Right ventricle myocardium superior (tissue), 1 donor: ENCODE measurements at regions not wholly inside any gene's neighbourhood (a gene's known extent, or its start where the extent isn't known, plus 50 kb on each side); places are given as distances from the start of the nearest gene placed in this dataset.
"Not testable (repeated sequence)": the region's sequence is repeated elsewhere in the genome, so short reads cannot be mapped to it uniquely, and the experiment has no call there.

Source experiments
- ATAC-seq: fragments of 200-7000 bp; cut with Tn5 transposase; one replicate; pipeline ENCODE4 v1.9.1; 2020; ENCODE audit warnings: mild to moderate bottlenecking; ENCODE audit not compliant: poor library complexity
- DNase-seq: peaks from one replicate; pipeline ENCODE4 v3.0.0-alpha.2; 2020
- intact Hi-C: fragments of 100-400 bp; cut with DNase I; formaldehyde crosslinking; loops from one replicate; pipeline ENCODE4 v1.11.2; 2022
- donor health status: DM: no; HTN: yes; CAD: no; lungs with severe emphysema.

DNA sequence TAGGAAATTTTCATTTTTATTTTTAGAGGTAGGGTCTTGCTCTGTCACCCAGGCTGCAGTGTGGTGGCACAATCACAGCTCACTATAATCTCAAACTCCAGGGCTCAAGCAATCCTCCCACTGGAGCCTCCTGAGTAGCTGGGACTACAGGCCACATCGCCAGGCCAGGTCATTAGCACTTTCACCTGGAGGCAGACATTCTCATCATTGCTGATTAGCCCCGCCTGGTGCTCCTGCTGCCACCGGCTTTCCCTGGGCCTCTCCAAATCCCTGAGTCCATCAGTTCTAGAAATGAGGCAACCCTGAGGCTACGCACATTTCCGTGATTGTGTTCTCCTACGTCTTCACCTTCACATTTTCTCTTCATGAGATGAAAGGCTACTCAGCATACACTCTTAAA, 607.7 kb upstream of the NRSN1 start:
- DNase-seq = no peak
- no peak for ATAC-seq
- intact Hi-C loops = no loop called here

DNA sequence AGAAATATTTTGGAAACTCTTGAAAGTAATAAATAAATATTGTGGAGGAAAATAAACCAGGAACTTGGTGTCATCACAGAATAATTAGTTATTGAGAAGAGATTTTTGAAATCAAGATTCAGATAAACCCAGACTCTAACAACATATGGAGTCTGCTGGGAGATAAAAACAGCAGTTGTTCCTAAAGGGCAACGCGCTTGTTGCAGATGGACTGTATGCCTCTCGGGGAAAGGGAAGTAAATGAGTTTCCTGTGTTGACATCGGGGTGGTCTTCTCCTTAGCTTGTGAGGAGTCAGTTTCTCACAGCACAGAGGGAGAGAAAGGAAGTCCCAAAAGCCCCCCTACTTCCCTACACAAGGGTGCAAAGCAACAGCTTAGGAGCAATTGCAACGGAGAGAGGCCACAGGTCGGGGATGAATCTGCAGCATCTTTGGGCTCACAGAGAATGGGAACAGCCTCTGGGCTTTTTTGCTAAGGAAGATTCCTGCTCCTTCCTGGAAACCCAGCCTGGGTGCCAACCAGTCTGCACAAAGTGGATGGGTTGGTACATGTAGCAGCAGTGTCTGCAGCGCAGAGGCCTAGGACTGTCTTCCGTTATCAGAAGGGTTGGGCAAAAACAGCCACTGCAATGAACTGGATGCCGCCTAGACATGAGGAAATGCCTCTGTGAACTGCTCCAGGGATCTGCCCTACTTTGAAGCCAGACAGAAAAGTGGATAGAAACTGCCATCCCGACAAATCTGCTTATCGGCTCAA, 603.0 kb upstream of the NRSN1 start:
- DNase-seq (no peak), ATAC-seq (no peak)
- intact Hi-C loops = no loop called here

DNA sequence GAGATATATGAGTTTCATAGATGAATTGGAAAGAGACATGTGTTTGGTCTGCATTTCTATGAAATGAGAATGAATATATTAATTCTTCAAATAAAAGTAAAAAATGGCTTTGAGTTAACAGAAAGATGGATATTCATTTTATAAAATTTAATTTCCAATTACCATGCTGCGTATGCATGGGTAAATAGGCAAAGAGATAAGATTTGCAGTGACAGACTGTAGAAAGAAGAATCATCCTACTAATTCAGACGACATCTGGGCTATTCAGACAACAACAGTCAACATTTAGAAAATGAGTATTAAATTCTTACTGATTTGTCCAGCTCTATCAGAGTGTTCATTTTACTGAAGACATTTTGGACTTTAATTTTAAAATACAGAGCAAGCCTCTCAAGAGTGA, 602.2 kb upstream of the NRSN1 start:
- no peak for DNase-seq
- intact Hi-C loops = no loop called here
- ATAC-seq = no peak

DNA sequence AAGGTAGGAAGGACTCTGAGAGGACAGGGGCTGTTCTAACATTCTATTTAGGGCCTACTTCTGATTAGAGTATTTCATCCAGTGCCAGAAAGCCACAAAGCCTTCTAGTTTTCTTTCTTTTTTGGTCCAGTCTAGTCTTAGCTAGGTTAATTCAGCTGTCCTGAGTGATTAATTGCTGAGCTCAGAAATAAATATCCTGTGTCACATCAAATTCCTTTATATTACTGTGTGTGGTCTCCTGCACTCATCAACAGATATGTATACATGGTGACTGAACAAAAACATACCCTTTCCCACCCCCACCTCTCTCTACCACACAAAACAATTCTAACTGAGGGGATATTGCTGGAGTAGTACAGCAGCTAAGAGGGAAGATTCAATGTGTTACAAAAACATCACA, 601.5 kb upstream of the NRSN1 start:
- intact Hi-C loops = no loop called here
- no peak for DNase-seq
- no peak for ATAC-seq

DNA sequence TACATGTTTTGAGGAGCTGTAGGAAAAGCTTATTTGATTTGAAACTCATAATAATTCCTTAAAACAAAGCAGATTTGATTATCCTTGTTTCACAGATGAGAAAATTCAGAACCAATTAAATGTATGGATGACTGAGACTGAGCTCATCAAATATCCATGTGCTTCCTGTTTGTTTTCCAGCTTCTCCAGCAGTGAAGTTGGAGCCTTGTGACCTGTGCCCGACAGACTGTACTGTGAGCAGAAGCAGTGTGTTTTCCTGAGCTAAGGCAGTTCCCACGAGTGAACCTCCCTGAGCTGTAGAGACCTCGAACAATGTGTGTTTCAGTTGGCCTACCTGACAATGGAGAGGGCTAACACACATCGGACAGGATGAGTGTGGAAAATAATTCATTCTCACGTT, 599.5 kb upstream of the NRSN1 start:
- ATAC-seq = no peak
- intact Hi-C loops = no loop called here
- no peak for DNase-seq

DNA sequence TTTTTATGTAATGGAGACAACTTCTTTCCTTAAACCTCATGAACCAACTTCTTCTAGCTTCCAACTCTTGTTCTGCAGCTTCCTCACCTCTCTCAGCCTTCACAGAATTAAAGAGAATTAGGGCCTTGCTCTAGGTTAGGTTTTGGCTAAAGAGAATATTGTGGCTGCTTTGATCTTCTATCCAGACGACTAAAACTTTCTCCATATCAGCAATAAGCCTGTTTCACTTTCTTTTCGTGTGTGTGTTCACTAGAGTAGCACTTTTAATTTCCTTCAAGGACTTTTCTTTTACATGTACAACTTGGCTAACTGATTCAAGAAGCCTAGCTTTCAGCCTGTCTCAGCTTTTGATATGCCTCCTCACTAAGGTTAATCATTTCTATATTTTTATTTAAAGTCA, 596.1 kb upstream of the NRSN1 start:
- ATAC-seq = no peak
- intact Hi-C loops = no loop called here
- DNase-seq = no peak

DNA sequence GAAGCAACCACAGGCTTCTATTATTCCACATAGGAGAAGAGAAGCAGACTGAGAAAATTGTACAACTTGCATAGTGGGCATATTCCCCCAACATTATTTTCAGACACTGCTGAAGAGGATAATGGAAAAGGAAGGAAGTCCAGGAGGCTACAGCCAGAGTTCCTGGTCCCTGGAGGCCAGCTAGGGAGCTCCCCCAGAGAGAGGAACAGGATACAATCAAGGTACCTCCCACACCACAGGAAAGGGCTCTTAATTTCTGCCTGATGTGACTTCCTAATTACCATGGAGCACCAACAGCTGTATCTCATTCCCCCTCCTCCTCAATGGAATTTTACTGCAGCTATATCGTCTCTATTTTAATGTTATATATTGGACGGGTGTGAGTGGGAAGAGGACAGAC, 594.3 kb upstream of the NRSN1 start:
- intact Hi-C loops = no loop called here
- ATAC-seq (no peak), DNase-seq (no peak)

DNA sequence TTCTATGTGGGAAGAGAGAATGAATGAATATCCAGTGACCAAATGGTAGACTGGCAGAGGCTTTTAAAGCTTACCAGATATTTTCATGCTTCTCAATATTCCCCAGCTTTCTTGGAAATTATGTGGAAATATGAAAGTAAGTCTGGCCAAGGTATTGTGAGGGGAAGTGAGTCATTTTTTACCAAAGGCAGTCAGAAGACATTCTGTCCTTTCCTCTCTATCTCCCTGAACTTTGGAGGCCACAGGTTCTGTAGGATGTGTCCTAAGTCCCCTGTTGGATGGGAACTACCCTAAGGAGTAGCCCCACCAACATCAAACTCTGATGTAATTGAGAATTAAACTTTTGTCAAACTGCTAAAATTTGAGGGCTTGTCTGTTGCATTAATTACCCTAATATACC, 593.8 kb upstream of the NRSN1 start:
- no peak for ATAC-seq
- intact Hi-C loops = no loop called here
- no peak for DNase-seq

DNA sequence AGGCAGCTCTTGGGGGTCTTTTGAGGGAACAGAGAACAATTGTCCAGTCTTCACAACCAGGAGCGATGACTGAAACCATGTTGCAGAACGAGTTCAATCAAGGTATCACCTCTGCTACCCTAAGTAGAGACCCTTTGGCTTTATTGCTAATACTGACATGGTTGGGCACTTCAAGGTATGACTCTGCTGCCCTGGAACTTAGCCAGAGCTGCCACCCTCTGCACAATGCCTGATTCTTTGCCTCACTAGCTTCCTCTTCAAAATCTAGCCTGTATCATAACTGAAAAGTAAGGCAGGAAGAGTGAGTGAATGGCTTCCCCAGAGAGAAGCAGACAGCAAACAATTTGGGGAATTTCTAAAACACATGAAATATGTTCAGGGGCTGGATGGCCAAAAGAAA, 592.7 kb upstream of the NRSN1 start:
- DNase-seq (no peak), ATAC-seq (no peak)
- intact Hi-C loops = no loop called here

DNA sequence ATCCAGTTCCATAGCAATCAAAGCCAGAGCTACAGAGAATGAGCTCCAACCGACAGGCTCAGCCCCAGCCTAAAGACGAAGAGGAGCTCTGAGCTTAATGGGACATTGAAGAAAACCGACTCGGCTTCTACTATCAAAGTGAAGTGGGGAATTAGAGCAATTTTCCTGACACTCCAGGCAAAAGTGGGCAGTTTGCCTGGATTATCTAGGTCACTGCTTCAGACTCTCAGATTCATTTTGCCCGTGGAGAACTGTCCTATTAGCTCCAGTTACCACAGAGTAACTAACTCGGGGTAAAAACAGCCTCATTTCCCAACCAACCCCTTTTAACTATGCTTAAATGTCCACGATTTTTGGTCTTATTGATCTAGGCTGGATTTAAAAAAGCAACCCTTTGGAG, 592.1 kb upstream of the NRSN1 start:
- ATAC-seq (peak; percentile 39), DNase-seq (no peak)
- intact Hi-C loops = no loop called here

DNA sequence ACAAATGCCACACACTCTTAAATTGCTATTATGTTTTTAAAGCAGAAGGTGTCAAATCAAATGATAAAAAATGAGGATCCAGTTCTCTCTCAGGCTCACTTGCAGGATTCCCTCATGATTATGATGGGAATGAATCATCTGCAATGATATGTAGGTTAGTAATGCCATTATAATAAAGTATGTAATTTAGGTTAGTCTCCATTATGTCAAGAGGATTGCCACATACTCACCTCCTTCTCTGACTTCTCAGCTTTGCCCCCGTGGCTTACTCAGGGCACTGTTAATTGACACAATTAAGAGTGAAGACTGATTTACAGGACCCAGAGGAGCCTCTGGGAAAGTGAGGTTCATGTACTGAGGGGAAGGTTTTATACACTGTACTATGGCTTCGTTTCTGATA, 591.7 kb upstream of the NRSN1 start:
- intact Hi-C loops = no loop called here
- no peak for DNase-seq
- no peak for ATAC-seq

DNA sequence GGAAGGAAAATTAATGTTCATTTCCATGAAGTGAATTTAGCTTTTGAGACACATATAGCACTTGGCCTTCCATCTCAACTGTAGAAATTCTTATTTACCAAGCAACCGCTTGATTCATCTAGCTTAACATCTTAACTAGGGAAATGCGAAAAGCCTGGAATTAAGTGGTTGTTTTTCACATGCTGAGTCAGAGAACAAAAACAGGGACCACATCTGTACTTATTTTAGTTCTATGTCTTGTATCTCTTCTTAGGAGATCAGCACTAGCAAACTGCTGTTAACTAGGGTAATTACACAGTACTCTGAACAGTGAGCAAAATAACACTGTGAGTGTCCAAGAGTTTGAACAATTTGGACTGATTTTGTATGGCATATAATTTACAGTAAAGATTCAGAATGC, 590.9 kb upstream of the NRSN1 start:
- intact Hi-C loops = no loop called here
- ATAC-seq (no peak), DNase-seq (no peak)

DNA sequence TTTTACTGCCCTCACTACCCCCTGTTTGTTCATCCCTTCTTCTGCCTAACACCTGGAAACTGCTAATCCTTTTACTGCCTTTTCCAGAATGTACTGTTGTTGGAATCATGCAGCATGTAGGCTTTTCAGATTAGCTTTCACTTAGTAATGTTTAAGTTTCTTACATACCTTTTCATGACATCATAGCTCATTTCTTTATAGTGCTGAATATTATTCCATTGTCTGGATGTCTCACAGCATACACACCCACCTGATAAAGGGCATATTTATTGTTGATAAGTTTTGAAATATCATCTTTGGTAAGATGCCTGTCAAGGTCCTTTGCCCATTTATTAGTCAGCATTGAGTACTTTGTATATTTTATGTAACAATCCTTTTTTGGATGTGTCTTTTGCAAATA, 588.2 kb upstream of the NRSN1 start:
- intact Hi-C loops = no loop called here
- no peak for ATAC-seq
- DNase-seq = no peak

DNA sequence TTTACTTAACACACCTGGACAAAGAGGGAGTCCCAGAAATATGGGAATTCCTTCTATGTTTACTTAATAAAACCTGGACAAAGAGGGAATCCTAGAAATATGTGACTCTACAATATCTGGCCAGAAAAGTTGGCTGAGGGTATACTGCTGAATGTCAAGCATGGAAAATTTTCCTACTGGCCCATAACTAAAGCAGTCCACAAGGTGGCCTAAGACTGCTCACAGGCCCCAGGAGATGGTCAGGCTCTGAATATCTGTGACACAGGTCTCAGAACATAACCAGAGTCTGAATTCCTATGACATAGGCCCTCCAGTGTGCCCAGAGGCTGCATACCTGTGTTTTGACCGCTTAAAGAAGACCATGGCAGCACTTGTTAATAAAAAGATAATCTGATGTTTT, 578.2 kb upstream of the NRSN1 start:
- ATAC-seq (no peak), DNase-seq (no peak)
- intact Hi-C loops = no loop called here

DNA sequence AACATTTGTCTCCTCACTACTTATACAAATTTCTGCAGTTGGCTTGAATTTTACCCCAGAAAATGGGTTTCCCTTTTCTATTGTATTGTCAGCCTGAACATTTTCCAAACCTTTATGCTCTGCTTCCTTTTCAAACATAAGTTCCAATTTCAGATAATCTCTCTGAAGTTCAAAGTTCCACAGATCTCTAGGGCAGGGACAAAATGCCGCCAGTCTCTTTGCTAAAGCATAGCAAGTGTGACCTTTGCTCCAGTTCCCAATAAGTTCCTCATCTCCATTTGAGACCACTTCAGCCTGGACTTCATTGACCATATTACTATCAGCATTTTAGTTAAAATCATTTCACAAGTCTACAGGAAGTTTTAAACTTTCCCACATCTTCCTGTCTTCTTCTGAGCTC, 571.1 kb upstream of the NRSN1 start:
- ATAC-seq, intact Hi-C loops, DNase-seq: not testable (repeated sequence)

DNA sequence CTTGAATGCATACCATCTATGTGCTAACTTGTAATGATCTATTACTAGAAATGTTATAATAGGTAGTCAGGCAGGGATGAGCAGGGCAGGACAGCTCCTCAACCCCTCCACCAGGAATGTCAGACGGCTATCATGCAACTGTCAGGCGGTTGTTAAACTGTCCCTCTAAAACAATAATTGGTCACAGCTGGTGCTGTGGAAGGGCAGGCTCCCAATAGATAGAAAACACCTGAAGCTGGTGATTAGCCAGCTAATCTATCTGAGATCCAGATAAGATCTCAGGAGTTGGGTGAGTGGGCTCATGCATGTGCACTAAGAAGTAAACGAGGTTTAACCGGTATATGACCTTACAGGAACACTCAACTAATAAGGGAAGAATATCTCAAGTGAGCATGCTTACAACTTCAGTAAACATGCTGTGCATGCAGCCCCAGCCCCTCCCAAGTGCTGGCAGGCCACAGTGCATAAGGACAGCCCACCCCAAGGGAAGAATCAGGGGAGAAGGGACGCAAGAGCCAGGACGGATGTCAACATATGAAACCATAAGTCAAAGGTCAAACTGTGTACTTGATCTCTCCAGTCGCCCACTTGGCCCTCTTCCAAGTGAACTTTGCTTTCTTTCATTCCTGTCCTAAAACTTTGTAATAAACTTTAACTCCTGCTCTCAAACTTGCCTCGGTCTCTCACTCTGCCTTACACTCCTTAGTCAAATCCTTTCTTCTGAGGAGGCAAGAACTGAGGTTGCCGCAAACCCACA, 566.2 kb upstream of the NRSN1 start:
- DNase-seq (peak; percentile 46), ATAC-seq (no peak)
- intact Hi-C loops = no loop called here

DNA sequence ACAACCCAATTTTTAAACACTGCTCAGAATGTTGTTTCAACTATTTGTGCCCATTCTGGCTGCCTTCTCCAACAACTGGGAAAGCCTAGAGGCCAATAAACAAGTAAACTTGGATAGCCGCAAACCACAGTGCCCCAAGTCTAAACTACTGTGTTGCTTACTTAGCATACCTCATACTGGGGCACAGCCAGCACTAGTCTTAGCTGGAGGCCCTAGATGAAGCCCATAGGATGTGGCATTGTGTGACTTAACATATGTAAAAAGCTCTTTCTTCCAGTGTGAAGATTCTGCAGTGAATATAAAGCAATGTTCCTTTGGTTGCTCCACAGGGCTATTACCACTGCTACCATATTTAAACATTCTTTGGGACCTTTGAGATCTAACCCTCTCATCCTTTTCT, 564.3 kb upstream of the NRSN1 start:
- ATAC-seq (no peak), DNase-seq (no peak)
- intact Hi-C loops = no loop called here

DNA sequence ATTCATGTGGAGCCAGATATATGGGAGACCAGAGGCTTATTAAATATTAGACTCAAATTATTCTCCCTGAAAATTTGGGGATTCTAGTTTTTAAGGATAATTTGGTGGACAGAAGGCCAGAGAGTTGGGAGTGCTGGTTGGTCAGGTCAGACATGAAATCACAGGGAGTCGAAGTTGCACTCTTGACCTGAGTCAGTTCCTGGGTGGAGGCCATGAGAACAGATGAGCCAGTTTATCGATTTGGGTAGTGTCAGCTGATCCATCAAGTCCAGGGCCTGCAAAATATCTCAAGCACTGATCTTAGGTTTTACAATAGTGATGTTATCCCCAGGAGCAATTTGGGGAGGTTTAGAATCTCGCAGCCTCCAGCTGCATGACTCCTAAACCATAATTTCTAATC, 563.5 kb upstream of the NRSN1 start:
- intact Hi-C loops = no loop called here
- ATAC-seq = no peak
- DNase-seq = no peak

DNA sequence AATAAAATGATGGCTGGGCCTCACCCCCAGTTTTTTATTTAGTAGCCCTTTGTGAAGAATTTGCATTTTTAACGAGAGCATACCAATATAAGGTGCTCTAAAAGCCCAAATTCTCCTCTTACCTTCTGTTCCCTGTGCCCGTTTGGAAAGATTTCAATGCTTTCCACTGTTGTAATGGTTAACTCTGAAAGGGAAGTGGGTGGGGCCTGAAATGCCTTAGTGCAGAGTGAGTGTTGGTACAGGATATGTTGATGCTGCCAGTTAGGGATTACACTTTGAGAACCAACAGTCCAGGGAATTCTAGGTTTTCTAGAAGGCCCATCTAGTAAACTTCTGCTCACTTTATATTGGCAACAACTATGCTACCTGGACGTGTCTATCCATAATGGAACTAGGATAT, 562.7 kb upstream of the NRSN1 start:
- intact Hi-C loops = no loop called here
- DNase-seq = no peak
- ATAC-seq = no peak

DNA sequence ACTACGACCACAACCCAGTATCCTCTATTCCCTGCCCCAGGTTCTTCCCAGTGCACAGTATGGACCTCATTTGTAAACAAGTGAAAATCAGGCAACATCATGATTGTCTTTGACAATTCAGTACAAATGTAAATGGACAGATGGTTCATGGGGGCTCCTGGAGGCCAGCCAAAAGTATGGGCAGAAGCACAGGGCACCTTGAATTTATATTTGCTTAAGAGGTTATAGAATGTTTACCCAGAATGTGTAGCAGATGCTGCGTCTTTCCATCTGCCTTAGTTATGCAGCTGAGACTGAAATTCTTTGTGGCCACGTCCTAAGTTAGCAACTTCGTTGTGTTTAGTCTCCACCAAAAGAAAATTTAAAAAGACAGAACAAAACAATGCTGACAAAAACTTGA, 559.6 kb upstream of the NRSN1 start:
- intact Hi-C loops = no loop called here
- no peak for DNase-seq

DNA sequence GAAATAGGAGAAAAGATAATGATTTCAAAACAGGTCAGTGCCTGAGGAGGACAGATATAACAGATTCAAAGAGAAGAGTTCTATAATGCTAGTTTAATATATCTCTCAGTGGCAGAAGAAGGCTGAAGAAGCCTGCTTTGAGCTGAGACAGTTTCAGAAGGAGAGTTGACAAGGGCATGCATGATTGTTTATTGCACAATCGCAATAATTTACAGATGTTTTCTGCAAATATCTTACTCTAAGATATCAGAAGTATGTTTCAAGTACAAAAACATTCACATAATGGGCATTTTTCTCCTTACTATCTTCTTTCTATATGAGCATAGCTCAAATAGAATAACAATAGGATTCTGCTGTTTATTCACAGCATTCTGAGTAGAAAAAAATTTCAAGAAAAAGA, 557.7 kb upstream of the NRSN1 start:
- DNase-seq (no peak), ATAC-seq (no peak)
- intact Hi-C loops = no loop called here

More for the DNA sequence above, 559.6 kb upstream of the NRSN1 start:
- ATAC-seq = no peak
